ENCODE measurements at regions not wholly inside any gene's neighbourhood (a gene's known extent, or its start where the extent isn't known, plus 50 kb on each side); places are given as distances from the start of the nearest gene placed in this dataset.

DNA sequence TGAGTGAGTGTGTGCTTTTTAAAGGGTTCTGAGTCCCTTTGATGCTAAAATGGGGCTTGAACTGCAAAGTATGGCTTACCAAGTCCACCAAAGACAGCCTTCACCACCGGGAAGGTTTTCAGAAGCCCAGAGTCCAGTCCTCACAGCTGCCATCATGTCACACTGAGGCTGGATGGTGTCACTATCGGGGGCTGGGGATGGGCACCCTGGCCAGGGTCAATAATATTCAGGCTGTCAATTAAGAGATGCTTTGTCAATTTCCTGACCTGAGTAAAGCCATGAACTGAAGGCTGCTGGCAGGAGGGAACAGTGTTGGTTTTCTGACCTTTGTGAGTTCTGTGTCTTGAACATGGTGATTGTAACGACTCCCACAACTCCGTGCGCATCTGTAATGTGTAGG, 373.0 kb upstream of the B3GAT1 start:
- no peak overlapping the region for H2AFZ ChIP-seq (ENCODE audit: insufficient read depth, low read depth, low read length, poor library complexity, severe bottlenecking)
- DNase-seq (no peak), ATAC-seq (ENCODE audit: low read depth) (no peak)
- no peaks in the 10 kb centered on the region for H3K27me3 ChIP-seq (replicated peaks in 1 of 4; ENCODE audit: control extremely low read depth in 1 of 4, control insufficient read depth in 3 of 4, insufficient read depth in 4 of 4, low read length in 3 of 4)
- H3K27ac ChIP-seq (ENCODE audit: low read length in 2 of 2), result no peak overlapping the region
- no peak overlapping the region for H3K4me2 ChIP-seq (replicated peaks; ENCODE audit: low read depth, low read length, poor library complexity, severe bottlenecking)
- TF ChIP-seq CTCF (IDR thresholded peaks at IDR 0.05) (no peak), EZH2 (IDR thresholded peaks at IDR 0.05; ENCODE audit: borderline replicate concordance, insufficient read depth, low read depth, low read length, poor library complexity, severe bottlenecking) (no peak)
- POLR2A ChIA-PET, result no interaction called here
- no peaks in the 10 kb centered on the region for H3K36me3 ChIP-seq (replicated peaks in 1 of 2; ENCODE audit: control extremely low read depth in 1 of 2, control insufficient read depth in 1 of 2, extremely low read depth in 1 of 2, insufficient read depth in 2 of 2, low read length in 1 of 2)
- no peaks in the 10 kb centered on the region for H3K79me2 ChIP-seq (ENCODE audit: control insufficient read depth, insufficient read depth, low read length)
- H3K9ac ChIP-seq (ENCODE audit: low read length), result no peak overlapping the region
- 90% methylated on average over 4 of the region's 5 CpGs for WGBS (ENCODE audit: insufficient coverage)
- Mint-ChIP-seq H3K9me3 (ENCODE audit: insufficient read depth) (no peaks in the 10 kb centered on the region), H3K4me1 (no peaks in the 10 kb centered on the region), H3K27ac (no peak overlapping the region), H3K4me3 (no peak overlapping the region), H3K27me3 (no peaks in the 10 kb centered on the region)
- CTCF ChIA-PET, result no interaction called here
- intact Hi-C loops (cut with micrococcal nuclease), result no loop called here
- H4K20me1 ChIP-seq (ENCODE audit: control insufficient read depth, insufficient read depth, low read length, poor library complexity, severe bottlenecking), result no peaks in the 10 kb centered on the region
- no peaks in the 10 kb centered on the region for H3K4me1 ChIP-seq (ENCODE audit: control insufficient read depth in 2 of 2, insufficient read depth in 2 of 2, low read length in 2 of 2)
- H3K9me3 ChIP-seq (ENCODE audit: control extremely low read depth in 1 of 3, control insufficient read depth in 2 of 3, insufficient read depth in 1 of 3, low read length in 2 of 3), result peaks cover 0 to 9% (median 0%) of the 10 kb centered on the region in 3 donors
- no peak overlapping the region for H3K4me3 ChIP-seq (ENCODE audit: control extremely low read depth in 1 of 5, extremely low read depth in 1 of 5, insufficient read depth in 1 of 5, low read depth in 2 of 5, low read length in 4 of 5)

DNA sequence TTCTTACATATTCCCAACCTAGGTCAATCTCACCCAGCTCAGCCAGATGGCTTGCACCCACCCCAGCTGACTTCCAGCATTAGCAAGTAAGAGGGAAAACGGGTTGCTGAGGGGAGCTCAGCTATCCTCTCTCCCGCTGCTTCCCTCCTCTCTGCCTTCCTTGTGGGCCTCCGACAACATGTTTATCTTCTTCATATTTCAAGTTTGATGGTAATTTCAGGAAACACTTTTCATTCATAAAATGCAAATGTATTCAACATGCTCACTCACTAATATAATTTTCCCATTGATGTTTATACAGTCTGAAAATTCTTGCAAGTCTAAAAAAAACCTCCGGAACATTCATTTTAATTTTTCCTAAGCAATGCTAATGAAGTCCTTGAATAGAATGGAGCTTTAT, 372.5 kb upstream of the B3GAT1 start:
- POLR2A ChIA-PET, result no interaction called here
- Mint-ChIP-seq H3K27me3 (peaks cover 5% of the 10 kb centered on the region), H3K27ac (no peak overlapping the region), H3K9me3 (ENCODE audit: insufficient read depth) (no peaks in the 10 kb centered on the region), H3K4me3 (no peak overlapping the region), H3K4me1 (no peaks in the 10 kb centered on the region)
- H3K4me3 ChIP-seq (ENCODE audit: control extremely low read depth in 1 of 5, extremely low read depth in 1 of 5, insufficient read depth in 1 of 5, low read depth in 2 of 5, low read length in 4 of 5), result no peak overlapping the region
- intact Hi-C loops (cut with micrococcal nuclease), result no loop called here
- ATAC-seq (ENCODE audit: low read depth) (no peak), DNase-seq (no peak)
- H3K36me3 ChIP-seq (replicated peaks in 1 of 2; ENCODE audit: control extremely low read depth in 1 of 2, control insufficient read depth in 1 of 2, extremely low read depth in 1 of 2, insufficient read depth in 2 of 2, low read length in 1 of 2), result no peaks in the 10 kb centered on the region
- H3K4me1 ChIP-seq (ENCODE audit: control insufficient read depth in 2 of 2, insufficient read depth in 2 of 2, low read length in 2 of 2), result no peaks in the 10 kb centered on the region
- H4K20me1 ChIP-seq (ENCODE audit: control insufficient read depth, insufficient read depth, low read length, poor library complexity, severe bottlenecking), result no peaks in the 10 kb centered on the region
- H3K27ac ChIP-seq (ENCODE audit: low read length in 2 of 2), result no peak overlapping the region
- H3K9me3 ChIP-seq (ENCODE audit: control extremely low read depth in 1 of 3, control insufficient read depth in 2 of 3, insufficient read depth in 1 of 3, low read length in 2 of 3), result peaks cover 0 to 9% (median 0%) of the 10 kb centered on the region in 3 donors
- CTCF ChIA-PET, result no interaction called here
- no peaks in the 10 kb centered on the region for H3K79me2 ChIP-seq (ENCODE audit: control insufficient read depth, insufficient read depth, low read length)
- H3K27me3 ChIP-seq (replicated peaks in 1 of 4; ENCODE audit: control extremely low read depth in 1 of 4, control insufficient read depth in 3 of 4, insufficient read depth in 4 of 4, low read length in 3 of 4), result no peaks in the 10 kb centered on the region
- H3K4me2 ChIP-seq (replicated peaks; ENCODE audit: low read depth, low read length, poor library complexity, severe bottlenecking), result no peak overlapping the region
- no CpG with 5 or more reads among the region's 4 CpGs for WGBS (ENCODE audit: insufficient coverage)
- no peak overlapping the region for H3K9ac ChIP-seq (ENCODE audit: low read length)
- H2AFZ ChIP-seq (ENCODE audit: insufficient read depth, low read depth, low read length, poor library complexity, severe bottlenecking), result no peak overlapping the region
- TF ChIP-seq CTCF (IDR thresholded peaks at IDR 0.05), result no peak
